OCI-LY7 (cell line): ENCODE measurements at regions not wholly inside any gene's neighbourhood (a gene's known extent, or its start where the extent isn't known, plus 50 kb on each side); places are given as distances from the start of the nearest gene placed in this dataset.

Experiments used
- BruUV-seq: library from RNA; stranded (reverse); fragments of 400-500 nt; replicated peaks from 2 replicates; lab custom pipeline; 2021; lab: Mats Ljungman, UMichigan
- CTCF ChIA-PET: fragments of 300-600 bp; sonication (Branson Sonifier 250); formaldehyde crosslinking; loops from one replicate; lab custom pipeline; 2022; ENCODE audit warnings: antibody characterized with exemption; ENCODE audit not compliant: unreplicated experiment; lab: Charles Lee
- POLR2A ChIA-PET: fragments of 300-600 bp; sonication (Branson Sonifier 250); formaldehyde crosslinking; loops from one replicate; lab custom pipeline; 2022; ENCODE audit warnings: antibody characterized with exemption; lab: Charles Lee
- DNase-seq: peaks from one replicate; pipeline ENCODE4 v3.0.0-alpha.2; 2015; ENCODE audit warnings: low spot score
- H2AFZ ChIP-seq: fragments of 200-600 bp; sonication (generic), shearing (Covaris generic); 2 replicates; pipeline ENCODE4 v1.6.1; 2014; ENCODE audit warnings: mild to moderate bottlenecking, antibody characterized with exemption, low read length, moderate library complexity
- H3K27ac ChIP-seq: fragments of 200-600 bp; sonication (generic); 2 replicates; pipeline ENCODE4 v1.5.1; 2014; ENCODE audit warnings: mixed run types, low read depth, mild to moderate bottlenecking, moderate library complexity, low read length, inconsistent platforms; ENCODE audit not compliant: poor library complexity, severe bottlenecking
- H3K36me3 ChIP-seq: fragments of 200-600 bp; sonication (generic); 2 replicates; pipeline ENCODE4 v1.6.1; 2014; ENCODE audit warnings: mild to moderate bottlenecking, antibody characterized with exemption, low read length, moderate library complexity, mixed read lengths; ENCODE audit not compliant: insufficient read depth
- H3K4me1 ChIP-seq: fragments of 200-600 bp; sonication (generic); 2 replicates; pipeline ENCODE4 v1.5.1; 2014; ENCODE audit warnings: mild to moderate bottlenecking, low read length; ENCODE audit not compliant: insufficient read depth, poor library complexity, severe bottlenecking
- H3K4me2 ChIP-seq: fragments of 200-600 bp; sonication (generic); 2 replicates; pipeline ENCODE4 v1.6.1; 2014; ENCODE audit warnings: mild to moderate bottlenecking, low read length
- H3K4me3 ChIP-seq: fragments of 200-600 bp; sonication (generic); 2 replicates; pipeline ENCODE4 v1.5.1; 2014; ENCODE audit warnings: mild to moderate bottlenecking, low read depth, low read length; ENCODE audit not compliant: poor library complexity, severe bottlenecking
- H3K79me2 ChIP-seq: fragments of 200-600 bp; sonication (generic); 2 replicates; pipeline ENCODE4 v1.6.1; 2016; ENCODE audit warnings: low read depth, mild to moderate bottlenecking, low read length, moderate library complexity, mixed read lengths; ENCODE audit not compliant: insufficient read depth
- H3K9me2 ChIP-seq: fragments of 200-600 bp; sonication (generic); 2 replicates; pipeline ENCODE4 v1.6.1; 2016; ENCODE audit warnings: mild to moderate bottlenecking, low read length, mixed read lengths; ENCODE audit not compliant: insufficient read depth
- H3K9me3 ChIP-seq: fragments of 200-600 bp; sonication (generic); 2 replicates; pipeline ENCODE4 v1.6.1; 2014; ENCODE audit warnings: mild to moderate bottlenecking, mixed run types, low read length, mixed read lengths
- H4K20me1 ChIP-seq: fragments of 200-600 bp; sonication (generic); 2 replicates; pipeline ENCODE4 v1.6.1; 2014; ENCODE audit warnings: mild to moderate bottlenecking, antibody characterized with exemption, low read length, moderate library complexity, mixed read lengths; ENCODE audit not compliant: insufficient read depth
- CTCF ChIP-seq: fragments of 200-600 bp; sonication (generic); conservative IDR thresholded peaks from 2 replicates; pipeline ENCODE4 v1.5.1; 2014; ENCODE audit warnings: mild to moderate bottlenecking, antibody characterized with exemption, low read length, moderate library complexity, mixed read lengths
- EZH2phosphoT487 ChIP-seq: fragments of 200-600 bp; sonication (generic); IDR thresholded peaks from 2 replicates; pipeline ENCODE4 v1.6.1; 2018; ENCODE audit warnings: low read depth, borderline replicate concordance, mild to moderate bottlenecking, mixed run types, antibody characterized with exemption, low read length, moderate library complexity, mixed read lengths
- intact Hi-C: fragments of 100-400 bp; cut with micrococcal nuclease; formaldehyde crosslinking; loops from one replicate; pipeline ENCODE4 v1.10.0; 2022; ENCODE audit not compliant: unreplicated experiment

- no peaks in the 10 kb centered on the region for H3K79me2 ChIP-seq
- H3K9me3 ChIP-seq: no peaks in the 10 kb centered on the region
- H3K36me3 ChIP-seq: no peaks in the 10 kb centered on the region
- no peaks in the 10 kb centered on the region for H3K4me1 ChIP-seq
- H3K27ac ChIP-seq: no peak overlapping the region
- DNase-seq: no peak
- intact Hi-C loops: no loop called here
- H3K4me3 ChIP-seq: no peak overlapping the region
- TF ChIP-seq CTCF: no peak
- TF ChIP-seq EZH2phosphoT487: no peak
- H2AFZ ChIP-seq: no peak overlapping the region
- no peaks in the 10 kb centered on the region for H3K9me2 ChIP-seq
- no peaks in the 10 kb centered on the region for H4K20me1 ChIP-seq
- ChIA-PET CTCF (no interaction called here), POLR2A (interaction anchor here (0.7 to 1.0 kb wide), 2 partner anchors 19 to 303 kb away, joined by 3 read pairs; no protein-coding TSS in a partner anchor)
- no TSS peak for BruUV-seq
- H3K4me2 ChIP-seq: no peak overlapping the region
Observed at GRCh38 chr6:25181923-25182322, 97.3 kb upstream of the CARMIL1 start.

- DNase-seq: no peak
- H2AFZ ChIP-seq: no peak overlapping the region
- BruUV-seq: no TSS peak
- no peaks in the 10 kb centered on the region for H3K79me2 ChIP-seq
- no peaks in the 10 kb centered on the region for H3K9me3 ChIP-seq
- H3K4me3 ChIP-seq: no peak overlapping the region
- intact Hi-C loops: no loop called here
- H3K36me3 ChIP-seq: no peaks in the 10 kb centered on the region
- H4K20me1 ChIP-seq: no peaks in the 10 kb centered on the region
- ChIA-PET CTCF (no interaction called here), POLR2A (interaction anchor here (0.8 to 1.7 kb wide), 2 partner anchors 8 to 40 kb away, joined by 3 to 4 read pairs; no protein-coding TSS in a partner anchor)
- TF ChIP-seq EZH2phosphoT487 (no peak), CTCF (no peak)
- no peak overlapping the region for H3K4me2 ChIP-seq
- H3K4me1 ChIP-seq: no peaks in the 10 kb centered on the region
- H3K27ac ChIP-seq: no peak overlapping the region
- no peaks in the 10 kb centered on the region for H3K9me2 ChIP-seq
Observed at GRCh38 chr6:25186919-25187318, 92.3 kb upstream of the CARMIL1 start.

- no peak for TF ChIP-seq EZH2phosphoT487
- no peak for TF ChIP-seq CTCF
- Histone ChIP-seq H3K9me2 (no peaks in the 10 kb centered on the region), H3K4me2 (no peak overlapping the region), H3K9me3 (no peaks in the 10 kb centered on the region), H3K79me2 (no peaks in the 10 kb centered on the region), H3K27ac (no peak overlapping the region), H4K20me1 (no peaks in the 10 kb centered on the region), H3K36me3 (no peaks in the 10 kb centered on the region), H2AFZ (no peak overlapping the region), H3K4me3 (no peak overlapping the region), H3K4me1 (no peaks in the 10 kb centered on the region)
- ChIA-PET CTCF (no interaction called here), POLR2A (interaction anchor here (0.7 kb wide), 1 partner anchor 425 kb away, joined by 3 read pairs; no protein-coding TSS in a partner anchor)
- no peak for DNase-seq
- intact Hi-C loops: no loop called here
- BruUV-seq: no TSS peak
Observed at GRCh38 chr6:25188232-25188631, 90.9 kb upstream of the CARMIL1 start.
